SU-DHL-6 (cell line): ENCODE measurements at regions not wholly inside any gene's neighbourhood (a gene's known extent, or its start where the extent isn't known, plus 50 kb on each side); places are given as distances from the start of the nearest gene placed in this dataset.
"Not testable (repeated sequence)": the region's sequence is repeated elsewhere in the genome, so short reads cannot be mapped to it uniquely, and the experiment has no call there.

ENCODE experiments used
- H2AFZ ChIP-seq: fragments of 200-600 bp; sonication (generic); 2 replicates; pipeline ENCODE4 v1.6.1; 2014; ENCODE audit warnings: low read depth, mild to moderate bottlenecking, moderate library complexity, mixed read lengths, antibody characterized with exemption, low read length; ENCODE audit not compliant: severe bottlenecking
- H3F3A ChIP-seq: fragments of 200-600 bp; shearing (Covaris generic); 2 replicates; pipeline ENCODE4 v1.6.0; 2016; ENCODE audit warnings: antibody characterized with exemption, mild to moderate bottlenecking; ENCODE audit not compliant: insufficient read depth
- H3K27ac ChIP-seq: fragments of 200-600 bp; sonication (generic); 2 replicates; pipeline ENCODE4 v1.5.1; 2016; ENCODE audit warnings: low read depth, mild to moderate bottlenecking, low read length, moderate library complexity, mixed read lengths
- H3K27me3 ChIP-seq: fragments of 200-600 bp; sonication (generic), shearing (Covaris generic); 2 replicates; pipeline ENCODE4 v1.6.0; 2014; ENCODE audit warnings: mild to moderate bottlenecking, low read length
- H3K36me3 ChIP-seq: fragments of 200-600 bp; sonication (generic); 2 replicates; pipeline ENCODE4 v1.6.1; 2014; ENCODE audit warnings: mild to moderate bottlenecking, low read length, mixed read lengths
- H3K4me2 ChIP-seq: fragments of 300-600, 200-600 bp; shearing (Covaris generic), sonication (generic); 2 replicates; pipeline ENCODE4 v1.6.0; 2014; ENCODE audit warnings: low read length, low read depth, mild to moderate bottlenecking; ENCODE audit not compliant: poor library complexity, severe bottlenecking
- H3K4me3 ChIP-seq: fragments of 200-600 bp; sonication (generic); 2 replicates; pipeline ENCODE4 v1.5.1; 2014; ENCODE audit warnings: antibody characterized with exemption, low read length, mild to moderate bottlenecking, mixed read lengths; ENCODE audit not compliant: insufficient read depth, poor library complexity, severe bottlenecking
- H3K79me2 ChIP-seq: fragments of 200-600 bp; sonication (generic); 2 replicates; pipeline ENCODE4 v1.6.1; 2014; ENCODE audit warnings: mild to moderate bottlenecking, low read length, moderate library complexity; ENCODE audit not compliant: insufficient read depth
- H3K9ac ChIP-seq: fragments of 200-600 bp; sonication (generic); 2 replicates; pipeline ENCODE4 v1.7.0; 2014; ENCODE audit warnings: mild to moderate bottlenecking, low read length
- H3K9me2 ChIP-seq: fragments of 200-600 bp; sonication (generic); replicated peaks from 2 replicates; pipeline ENCODE4 v1.6.1; 2014; ENCODE audit warnings: low read length; ENCODE audit not compliant: insufficient read depth
- H3K9me3 ChIP-seq: fragments of 200-600 bp; sonication (generic); 2 replicates; pipeline ENCODE4 v1.6.1; 2014; ENCODE audit warnings: low read length, mixed read lengths; ENCODE audit not compliant: insufficient read depth
- H4K20me1 ChIP-seq: fragments of 200-600 bp; sonication (generic); 2 replicates; pipeline ENCODE4 v1.6.1; 2014; ENCODE audit warnings: low read depth, mild to moderate bottlenecking, antibody characterized with exemption, low read length, moderate library complexity, mixed read lengths
- CTCF ChIP-seq: fragments of 200-600 bp; sonication (generic); IDR thresholded peaks from one replicate; pipeline ENCODE4 v1.5.1; 2017; ENCODE audit warnings: antibody characterized with exemption, mild to moderate bottlenecking, low read length, moderate library complexity; ENCODE audit not compliant: insufficient read depth, poor library complexity, severe bottlenecking
- EZH2phosphoT487 ChIP-seq: fragments of 200-600 bp; sonication (generic), shearing (Covaris generic); conservative IDR thresholded peaks from 2 replicates; pipeline ENCODE4 v1.6.1; 2018; ENCODE audit warnings: mild to moderate bottlenecking, antibody characterized with exemption, low read length, moderate library complexity, mixed read lengths

GRCh38 chr7:131638641-131639430 is 82.4 kb upstream of the PODXL start:
- Histone ChIP-seq H3K9ac (no peak overlapping the region), H3K9me3 (no peaks in the 10 kb centered on the region), H3K4me2 (no peak overlapping the region), H3K9me2 (no peaks in the 10 kb centered on the region), H3F3A (no peaks in the 10 kb centered on the region), H3K27ac (no peak overlapping the region), H3K27me3 (no peaks in the 10 kb centered on the region), H4K20me1 (no peaks in the 10 kb centered on the region), H3K4me3 (no peak overlapping the region), H3K79me2 (no peaks in the 10 kb centered on the region), H3K36me3 (no peaks in the 10 kb centered on the region), H2AFZ (no peak overlapping the region)
- no peak for TF ChIP-seq EZH2phosphoT487
- no peak for TF ChIP-seq CTCF

- Histone ChIP-seq H3K27ac (no peak overlapping the region), H3K9me3 (no peaks in the 10 kb centered on the region), H3K9ac (no peak overlapping the region), H3K36me3 (no peaks in the 10 kb centered on the region), H4K20me1 (no peaks in the 10 kb centered on the region), H2AFZ (no peak overlapping the region), H3K27me3 (no peaks in the 10 kb centered on the region), H3F3A (no peaks in the 10 kb centered on the region), H3K4me2 (no peak overlapping the region), H3K9me2 (no peaks in the 10 kb centered on the region), H3K79me2 (no peaks in the 10 kb centered on the region), H3K4me3 (no peak overlapping the region)
- TF ChIP-seq CTCF (no peak), EZH2phosphoT487 (no peak)
These were observed 81.4 kb upstream of the PODXL start for GRCh38 chr7:131637859-131638258.

- Histone ChIP-seq H3K9me3 (no peaks in the 10 kb centered on the region), H3K27ac (no peak overlapping the region), H3K79me2 (no peaks in the 10 kb centered on the region), H4K20me1 (no peaks in the 10 kb centered on the region), H2AFZ (no peak overlapping the region), H3K4me2 (no peak overlapping the region), H3K4me3 (no peak overlapping the region), H3K36me3 (no peaks in the 10 kb centered on the region), H3K9ac (no peak overlapping the region), H3K27me3 (no peaks in the 10 kb centered on the region), H3F3A (no peaks in the 10 kb centered on the region), H3K9me2 (no peaks in the 10 kb centered on the region)
- TF ChIP-seq EZH2phosphoT487: no peak
These were observed 79.7 kb upstream of the PODXL start for GRCh38 chr7:131636092-131636491.

GRCh38 chr7:131634197-131634596 is 77.8 kb upstream of the PODXL start:
- H3K36me3 ChIP-seq, H4K20me1 ChIP-seq, H3K79me2 ChIP-seq, H3K9ac ChIP-seq, H3K9me2 ChIP-seq, H2AFZ ChIP-seq, H3K4me2 ChIP-seq, H3K9me3 ChIP-seq, H3K27ac ChIP-seq, H3K4me3 ChIP-seq, H3F3A ChIP-seq, H3K27me3 ChIP-seq: not testable (repeated sequence)
